ENCODE measurements at regions not wholly inside any gene's neighbourhood (a gene's known extent, or its start where the extent isn't known, plus 50 kb on each side); places are given as distances from the start of the nearest gene placed in this dataset.

GRCh38 chr10:64265961-64266360, 744.8 kb downstream of the REEP3 start:
- TF ChIP-seq CTCF (IDR thresholded peaks at IDR 0.05; ENCODE audit: low read length), result no peak
- no peak for TF ChIP-seq EZH2 (IDR thresholded peaks at IDR 0.05; ENCODE audit: borderline replicate concordance, low read length)
